Esophagus mucosa (tissue), 1 donor: ENCODE measurements at regions not wholly inside any gene's neighbourhood (a gene's known extent, or its start where the extent isn't known, plus 50 kb on each side); places are given as distances from the start of the nearest gene placed in this dataset.

Source experiments
- ATAC-seq: fragments of 200-7000 bp; cut with Tn5 transposase; one replicate; pipeline ENCODE4 v1.9.1; 2020
- donor health status: DM: yes; HTN: yes; CAD: no.

GRCh38 chr5:126093718-126094117, 329.5 kb upstream of the GRAMD2B start:
- no peak for ATAC-seq

- ATAC-seq: no peak
Observed at GRCh38 chr5:126094991-126095390, 328.2 kb upstream of the GRAMD2B start.

GRCh38 chr5:126096442-126097006, 326.7 kb upstream of the GRAMD2B start:
- ATAC-seq: no peak

- no peak for ATAC-seq
Observed at GRCh38 chr5:126097876-126098275, 325.3 kb upstream of the GRAMD2B start.

GRCh38 chr5:126098330-126099017, 324.7 kb upstream of the GRAMD2B start:
- ATAC-seq: no peak

GRCh38 chr5:126099077-126099476, 324.1 kb upstream of the GRAMD2B start:
- ATAC-seq: no peak

- ATAC-seq: no peak
Observed at GRCh38 chr5:126100767-126101166, 322.4 kb upstream of the GRAMD2B start.

GRCh38 chr5:126101901-126102300, 321.3 kb upstream of the GRAMD2B start:
- no peak for ATAC-seq

GRCh38 chr5:126103050-126103449, 320.2 kb upstream of the GRAMD2B start:
- ATAC-seq: no peak

- ATAC-seq: no peak
Observed at GRCh38 chr5:126103868-126104267, 319.3 kb upstream of the GRAMD2B start.

GRCh38 chr5:126104341-126104740, 318.9 kb upstream of the GRAMD2B start:
- ATAC-seq: no peak

GRCh38 chr5:126104951-126105350, 318.3 kb upstream of the GRAMD2B start:
- ATAC-seq: no peak

- peak; percentile 94 for ATAC-seq
Observed at GRCh38 chr5:126106029-126106428, 317.2 kb upstream of the GRAMD2B start.

GRCh38 chr5:126107381-126107780, 315.8 kb upstream of the GRAMD2B start:
- ATAC-seq: no peak

- no peak for ATAC-seq
Observed at GRCh38 chr5:126108470-126108869, 314.7 kb upstream of the GRAMD2B start.

- ATAC-seq: no peak
Observed at GRCh38 chr5:126115059-126115629, 308.1 kb upstream of the GRAMD2B start.

- ATAC-seq: no peak
Observed at GRCh38 chr5:126117044-126117443, 306.2 kb upstream of the GRAMD2B start.

GRCh38 chr5:126119887-126120442, 303.2 kb upstream of the GRAMD2B start:
- no peak for ATAC-seq

- ATAC-seq: no peak
Observed at GRCh38 chr5:126120939-126121338, 302.3 kb upstream of the GRAMD2B start.

GRCh38 chr5:126122942-126123341, 300.3 kb upstream of the GRAMD2B start:
- no peak for ATAC-seq

- no peak for ATAC-seq
Observed at GRCh38 chr5:126124706-126125345, 298.4 kb upstream of the GRAMD2B start.

GRCh38 chr5:126125407-126125806, 297.8 kb upstream of the GRAMD2B start:
- ATAC-seq: no peak

GRCh38 chr5:126126574-126126973, 296.6 kb upstream of the GRAMD2B start:
- ATAC-seq: no peak
